ENCODE measurements at regions not wholly inside any gene's neighbourhood (a gene's known extent, or its start where the extent isn't known, plus 50 kb on each side); places are given as distances from the start of the nearest gene placed in this dataset.

DNA sequence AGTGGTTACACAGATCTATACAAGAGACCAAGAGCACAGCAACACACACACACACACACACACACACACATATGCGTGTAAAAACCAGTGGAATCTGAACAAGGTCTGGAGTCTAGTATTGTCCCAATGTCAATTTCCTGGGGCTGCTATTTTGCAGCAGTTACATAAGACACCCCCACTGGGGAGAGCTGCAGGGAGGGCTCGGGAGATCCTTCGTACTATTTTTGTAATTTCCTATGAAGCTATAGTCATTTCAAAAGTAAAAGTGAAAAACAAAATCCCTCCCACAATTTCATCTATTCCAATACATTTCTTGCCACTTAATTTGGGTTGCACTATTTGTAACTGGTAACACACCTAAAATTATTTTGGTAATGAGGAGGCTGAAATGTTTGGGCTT is 68.5 kb downstream of the C16orf95 start:
- Mint-ChIP-seq H3K36me3 (no peaks in the 10 kb centered on the region), H3K9me3 (no peaks in the 10 kb centered on the region), H3K27ac (peak overlapping the region in 1 of 6 donors; percentile 13), H3K4me1 (peaks cover 0 to 2% (median 0%) of the 10 kb centered on the region in 3 donors), H3K4me3 (no peak overlapping the region), H3K27me3 (peaks cover 0 to 7% (median 0%) of the 10 kb centered on the region in 3 donors)
- DNase-seq (no peak), ATAC-seq (ENCODE audit: low read depth in 2 of 2) (no peak)

DNA sequence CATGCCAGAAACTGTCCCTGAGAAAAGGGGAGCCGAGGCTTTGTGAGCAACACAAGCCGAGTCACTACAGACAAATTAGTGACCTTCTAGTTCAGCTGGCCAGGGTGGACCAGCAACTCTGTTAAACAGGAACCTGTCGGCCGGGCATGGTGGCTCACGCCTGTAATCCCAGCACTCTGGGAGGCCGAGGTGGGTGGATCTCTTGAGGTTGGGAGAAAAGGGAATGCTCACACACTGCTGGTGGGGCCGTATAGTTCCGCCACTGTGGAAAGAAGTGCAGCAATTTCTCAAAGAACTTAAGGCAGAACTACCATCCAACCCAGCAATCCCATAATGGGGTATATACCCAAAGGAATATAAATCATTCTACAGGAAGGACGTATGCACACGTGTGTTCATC is 67.8 kb downstream of the C16orf95 start:
- no peak overlapping the region for H3K4me3 Mint-ChIP-seq
- no peak overlapping the region for H3K27ac Mint-ChIP-seq
- H3K27me3 Mint-ChIP-seq, result peaks cover 0 to 7% (median 0%) of the 10 kb centered on the region in 3 donors
- ATAC-seq (ENCODE audit: low read depth in 2 of 2) (no peak), DNase-seq (no peak)
- H3K4me1 Mint-ChIP-seq, result peaks cover 0 to 2% (median 0%) of the 10 kb centered on the region in 3 donors
- no peaks in the 10 kb centered on the region for H3K9me3 Mint-ChIP-seq
- H3K36me3 Mint-ChIP-seq, result no peaks in the 10 kb centered on the region

GRCh38 chr16:87250431-87250960 is 66.7 kb downstream of the C16orf95 start:
- ATAC-seq (ENCODE audit: low read depth in 2 of 2), result no peak
- H3K27ac Mint-ChIP-seq, result no peak overlapping the region
- H3K4me3 Mint-ChIP-seq, result no peak overlapping the region
- peaks cover 0 to 7% (median 0%) of the 10 kb centered on the region in 3 donors for H3K27me3 Mint-ChIP-seq
- H3K9me3 Mint-ChIP-seq, result no peaks in the 10 kb centered on the region
- peaks cover 0 to 2% (median 0%) of the 10 kb centered on the region in 3 donors for H3K4me1 Mint-ChIP-seq
- no peaks in the 10 kb centered on the region for H3K36me3 Mint-ChIP-seq
- DNase-seq, result no peak

DNA sequence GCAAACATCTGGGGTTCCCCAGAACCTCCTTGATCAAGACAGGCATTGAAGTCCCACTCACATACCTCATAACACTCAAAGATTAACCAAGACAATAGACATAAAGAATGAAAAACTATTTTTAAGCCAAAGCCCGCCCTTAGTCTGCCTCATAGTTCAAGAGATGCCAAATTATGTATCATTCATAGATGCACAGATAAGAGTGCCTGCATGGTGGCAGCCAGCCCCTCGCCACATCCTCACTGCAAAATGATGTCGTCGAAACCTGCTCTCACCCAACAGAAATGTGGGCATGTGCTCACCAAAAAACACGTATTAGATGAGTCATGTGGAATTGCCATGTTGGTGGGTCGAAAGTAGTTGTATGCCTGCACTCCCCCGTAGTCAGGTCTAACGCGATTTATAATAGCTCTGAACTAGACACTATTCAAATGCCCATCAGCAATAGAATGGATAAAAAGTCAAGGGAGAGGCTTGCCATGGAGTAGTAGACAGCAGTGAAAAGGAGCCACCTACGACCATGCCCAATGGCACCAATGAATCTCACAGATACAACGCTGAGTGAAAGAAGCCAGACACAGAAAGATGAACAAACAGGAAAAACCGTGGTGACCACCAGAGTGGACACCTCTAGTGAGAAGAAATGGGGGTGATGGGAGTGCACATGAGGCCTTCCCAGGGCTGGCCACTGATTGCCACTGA is 64.8 kb downstream of the C16orf95 start:
- H3K27me3 Mint-ChIP-seq, result no peaks in the 10 kb centered on the region

More for the DNA sequence above, 64.8 kb downstream of the C16orf95 start:
- H3K9me3 Mint-ChIP-seq, result no peaks in the 10 kb centered on the region
- DNase-seq (no peak), ATAC-seq (ENCODE audit: low read depth in 2 of 2) (no peak)
- peak overlapping the region in 2 of 6 donors; percentile 7 to 45 for H3K27ac Mint-ChIP-seq
- no peaks in the 10 kb centered on the region for H3K36me3 Mint-ChIP-seq
- peaks cover 0 to 2% (median 0%) of the 10 kb centered on the region in 3 donors for H3K4me1 Mint-ChIP-seq
- H3K4me3 Mint-ChIP-seq, result no peak overlapping the region
